ENCODE measurements at regions not wholly inside any gene's neighbourhood (a gene's known extent, or its start where the extent isn't known, plus 50 kb on each side); places are given as distances from the start of the nearest gene placed in this dataset.
A peak's percentile ranks its signal among the peaks of the same experiment; 100 is the strongest.

GRCh38 chr17:77442976-77443747, 302.4 kb downstream of the SEC14L1 start:
- Histone ChIP-seq H3K4me1 (ENCODE audit: control insufficient read depth, insufficient read depth, low read length) (peaks cover 18% of the 10 kb centered on the region), H3K27me3 (ENCODE audit: control insufficient read depth, insufficient read depth, low read length) (no peaks in the 10 kb centered on the region), H3K27ac (ENCODE audit: low read depth, low read length) (no peak overlapping the region)

DNA sequence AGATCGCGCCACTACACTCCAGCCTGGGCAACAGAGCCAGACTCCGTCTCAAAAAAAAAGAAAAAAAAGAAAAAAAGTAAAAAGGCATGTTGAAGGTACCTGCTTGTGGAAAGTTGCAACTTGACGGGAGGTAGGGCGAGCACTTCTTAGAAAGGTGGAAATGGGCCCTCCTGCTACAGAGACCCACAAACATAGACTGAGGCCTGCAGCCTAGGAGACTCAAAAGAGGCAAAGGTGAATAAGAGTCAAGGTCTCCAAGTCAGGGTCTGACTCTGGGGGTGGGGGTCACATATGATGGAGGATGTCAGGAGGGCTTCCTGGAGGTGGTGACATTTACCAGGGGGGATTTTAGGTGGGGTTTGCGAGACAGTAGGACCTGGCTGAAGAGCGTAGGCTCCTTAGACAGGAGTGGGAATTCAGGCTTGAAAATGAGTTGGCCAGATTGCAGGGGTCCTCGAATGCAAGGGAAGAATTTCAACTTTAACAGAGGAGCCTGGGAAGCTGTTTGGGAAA, 303.0 kb downstream of the SEC14L1 start:
- Histone ChIP-seq H3K9ac (ENCODE audit: low read length) (no peak overlapping the region), H3K36me3 (ENCODE audit: control insufficient read depth, insufficient read depth, low read length) (no peaks in the 10 kb centered on the region), H3K27ac (ENCODE audit: low read depth, low read length) (no peak overlapping the region), H3K4me3 (ENCODE audit: low read length) (no peak overlapping the region), H3K27me3 (ENCODE audit: control insufficient read depth, insufficient read depth, low read length) (no peaks in the 10 kb centered on the region), H3K4me1 (ENCODE audit: control insufficient read depth, insufficient read depth, low read length) (peaks cover 18% of the 10 kb centered on the region)

More at GRCh38 chr17:77442976-77443747, 302.4 kb downstream of the SEC14L1 start:
- no peaks in the 10 kb centered on the region for H3K36me3 ChIP-seq (ENCODE audit: control insufficient read depth, insufficient read depth, low read length)
- no peak overlapping the region for H3K9ac ChIP-seq (ENCODE audit: low read length)
- H3K4me3 ChIP-seq (ENCODE audit: low read length): no peak overlapping the region

- Histone ChIP-seq H3K36me3 (ENCODE audit: control insufficient read depth, insufficient read depth, low read length) (no peaks in the 10 kb centered on the region), H3K27ac (ENCODE audit: low read depth, low read length) (peak overlapping the region; percentile 66), H3K27me3 (ENCODE audit: control insufficient read depth, insufficient read depth, low read length) (no peaks in the 10 kb centered on the region), H3K4me3 (ENCODE audit: low read length) (no peak overlapping the region), H3K9ac (ENCODE audit: low read length) (no peak overlapping the region), H3K4me1 (ENCODE audit: control insufficient read depth, insufficient read depth, low read length) (peaks cover 21% of the 10 kb centered on the region)
Observed at GRCh38 chr17:77444628-77444983, 303.8 kb downstream of the SEC14L1 start.

GRCh38 chr17:77444984-77445759, 304.4 kb downstream of the SEC14L1 start:
- H3K9ac ChIP-seq (ENCODE audit: low read length): no peak overlapping the region
- H3K4me1 ChIP-seq (ENCODE audit: control insufficient read depth, insufficient read depth, low read length): peaks cover 26% of the 10 kb centered on the region
- peak overlapping the region; percentile 9 for H3K4me3 ChIP-seq (ENCODE audit: low read length)
- H3K27ac ChIP-seq (ENCODE audit: low read depth, low read length): peak overlapping the region; percentile 66
- no peaks in the 10 kb centered on the region for H3K27me3 ChIP-seq (ENCODE audit: control insufficient read depth, insufficient read depth, low read length)
- no peaks in the 10 kb centered on the region for H3K36me3 ChIP-seq (ENCODE audit: control insufficient read depth, insufficient read depth, low read length)

DNA sequence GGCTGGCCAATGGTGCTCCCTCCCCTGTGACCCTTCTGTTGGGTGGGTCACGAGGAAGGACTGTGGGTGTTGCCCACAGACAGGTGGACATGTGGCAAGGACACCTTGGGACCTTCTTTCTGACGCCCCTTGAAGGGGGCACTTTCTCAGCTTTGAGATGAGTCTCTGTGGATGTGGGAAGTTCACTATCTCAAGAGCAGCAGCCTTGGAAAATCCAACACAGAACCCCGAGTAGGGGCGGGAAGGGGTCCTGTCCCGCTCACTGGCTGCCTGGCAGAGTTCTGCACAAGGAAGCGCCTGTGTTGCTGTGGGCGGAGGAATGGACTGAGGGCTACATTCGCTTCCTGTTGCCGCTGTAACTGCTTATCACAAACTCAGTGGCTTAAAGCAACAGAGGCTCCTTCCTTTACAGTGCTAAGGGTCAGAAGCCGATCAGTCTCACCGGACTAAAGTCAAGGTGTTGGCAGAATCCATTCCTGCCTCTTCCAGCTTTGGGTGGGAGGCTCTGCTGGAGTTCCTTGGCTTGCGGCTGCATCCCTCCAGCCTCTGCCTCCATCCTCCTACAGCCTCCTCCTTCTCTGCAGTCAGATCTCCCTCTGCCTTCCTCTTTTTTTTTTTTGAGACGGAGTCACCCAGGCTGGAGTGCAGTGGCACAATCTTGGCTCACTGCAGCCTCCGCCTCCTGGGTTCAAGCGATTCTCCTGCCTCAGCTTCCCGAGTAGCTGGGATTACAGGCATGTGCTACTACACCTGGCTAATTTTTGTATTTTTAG, 305.2 kb downstream of the SEC14L1 start:
- no peaks in the 10 kb centered on the region for H3K36me3 ChIP-seq (ENCODE audit: control insufficient read depth, insufficient read depth, low read length)
- H3K27me3 ChIP-seq (ENCODE audit: control insufficient read depth, insufficient read depth, low read length): no peaks in the 10 kb centered on the region
- H3K4me3 ChIP-seq (ENCODE audit: low read length): peak overlapping the region; percentile 9
- no peak overlapping the region for H3K9ac ChIP-seq (ENCODE audit: low read length)
- peaks cover 33% of the 10 kb centered on the region for H3K4me1 ChIP-seq (ENCODE audit: control insufficient read depth, insufficient read depth, low read length)
- H3K27ac ChIP-seq (ENCODE audit: low read depth, low read length): peak overlapping the region; percentile 66

- H3K9ac ChIP-seq (ENCODE audit: low read length): no peak overlapping the region
- H3K36me3 ChIP-seq (ENCODE audit: control insufficient read depth, insufficient read depth, low read length): no peaks in the 10 kb centered on the region
- H3K27me3 ChIP-seq (ENCODE audit: control insufficient read depth, insufficient read depth, low read length): no peaks in the 10 kb centered on the region
- H3K4me1 ChIP-seq (ENCODE audit: control insufficient read depth, insufficient read depth, low read length): peaks cover 35% of the 10 kb centered on the region
- no peak overlapping the region for H3K27ac ChIP-seq (ENCODE audit: low read depth, low read length)
- no peak overlapping the region for H3K4me3 ChIP-seq (ENCODE audit: low read length)
Observed at GRCh38 chr17:77446940-77447634, 306.3 kb downstream of the SEC14L1 start.

DNA sequence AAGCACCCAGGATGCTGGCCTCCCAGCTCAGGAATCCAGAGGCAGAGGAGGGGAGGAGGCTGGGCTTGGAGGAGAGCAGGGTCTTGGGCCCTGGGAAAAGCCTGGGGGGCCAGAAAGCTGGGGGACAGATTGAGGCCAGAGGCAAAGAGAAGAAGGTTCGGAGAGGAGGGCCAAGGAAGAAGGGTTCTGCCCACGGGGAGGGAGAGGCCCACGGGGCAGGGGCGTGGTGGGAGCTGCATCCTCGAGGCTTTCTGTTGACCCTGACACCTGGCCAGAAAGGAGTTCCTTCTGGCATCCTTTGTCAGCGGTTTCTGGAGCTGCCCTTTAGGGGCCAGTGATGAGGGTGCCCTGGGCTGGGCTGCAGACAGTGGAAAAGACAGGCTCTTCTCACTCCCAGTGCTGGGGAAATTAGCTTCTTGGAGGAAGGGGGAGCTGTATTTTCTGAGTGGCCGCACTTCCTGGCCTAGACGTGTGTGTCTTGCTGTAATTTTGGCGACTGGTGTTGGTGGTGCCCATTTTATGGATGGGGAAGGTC, 308.7 kb downstream of the SEC14L1 start:
- H3K4me3 ChIP-seq (ENCODE audit: low read length): peak overlapping the region; percentile 80

GRCh38 chr17:77449908-77450741, 309.4 kb downstream of the SEC14L1 start:
- no peaks in the 10 kb centered on the region for H3K27me3 ChIP-seq (ENCODE audit: control insufficient read depth, insufficient read depth, low read length)
- no peak overlapping the region for H3K9ac ChIP-seq (ENCODE audit: low read length)
- H3K36me3 ChIP-seq (ENCODE audit: control insufficient read depth, insufficient read depth, low read length): no peaks in the 10 kb centered on the region
- peaks cover 29% of the 10 kb centered on the region for H3K4me1 ChIP-seq (ENCODE audit: control insufficient read depth, insufficient read depth, low read length)
- peak overlapping the region; percentile 80 for H3K4me3 ChIP-seq (ENCODE audit: low read length)
- peak overlapping the region; percentile 94 for H3K27ac ChIP-seq (ENCODE audit: low read depth, low read length)

More for the DNA sequence above, 308.7 kb downstream of the SEC14L1 start:
- no peaks in the 10 kb centered on the region for H3K36me3 ChIP-seq (ENCODE audit: control insufficient read depth, insufficient read depth, low read length)
- H3K9ac ChIP-seq (ENCODE audit: low read length): no peak overlapping the region
- peak overlapping the region; percentile 94 for H3K27ac ChIP-seq (ENCODE audit: low read depth, low read length)
- H3K27me3 ChIP-seq (ENCODE audit: control insufficient read depth, insufficient read depth, low read length): no peaks in the 10 kb centered on the region
- H3K4me1 ChIP-seq (ENCODE audit: control insufficient read depth, insufficient read depth, low read length): peaks cover 35% of the 10 kb centered on the region

GRCh38 chr17:77450742-77451244, 310.0 kb downstream of the SEC14L1 start:
- H3K4me1 ChIP-seq (ENCODE audit: control insufficient read depth, insufficient read depth, low read length): peaks cover 23% of the 10 kb centered on the region
- H3K27me3 ChIP-seq (ENCODE audit: control insufficient read depth, insufficient read depth, low read length): no peaks in the 10 kb centered on the region
- no peaks in the 10 kb centered on the region for H3K36me3 ChIP-seq (ENCODE audit: control insufficient read depth, insufficient read depth, low read length)
- peak overlapping the region; percentile 80 for H3K4me3 ChIP-seq (ENCODE audit: low read length)
- H3K27ac ChIP-seq (ENCODE audit: low read depth, low read length): peak overlapping the region; percentile 94
- peak overlapping the region; percentile 61 for H3K9ac ChIP-seq (ENCODE audit: low read length)

DNA sequence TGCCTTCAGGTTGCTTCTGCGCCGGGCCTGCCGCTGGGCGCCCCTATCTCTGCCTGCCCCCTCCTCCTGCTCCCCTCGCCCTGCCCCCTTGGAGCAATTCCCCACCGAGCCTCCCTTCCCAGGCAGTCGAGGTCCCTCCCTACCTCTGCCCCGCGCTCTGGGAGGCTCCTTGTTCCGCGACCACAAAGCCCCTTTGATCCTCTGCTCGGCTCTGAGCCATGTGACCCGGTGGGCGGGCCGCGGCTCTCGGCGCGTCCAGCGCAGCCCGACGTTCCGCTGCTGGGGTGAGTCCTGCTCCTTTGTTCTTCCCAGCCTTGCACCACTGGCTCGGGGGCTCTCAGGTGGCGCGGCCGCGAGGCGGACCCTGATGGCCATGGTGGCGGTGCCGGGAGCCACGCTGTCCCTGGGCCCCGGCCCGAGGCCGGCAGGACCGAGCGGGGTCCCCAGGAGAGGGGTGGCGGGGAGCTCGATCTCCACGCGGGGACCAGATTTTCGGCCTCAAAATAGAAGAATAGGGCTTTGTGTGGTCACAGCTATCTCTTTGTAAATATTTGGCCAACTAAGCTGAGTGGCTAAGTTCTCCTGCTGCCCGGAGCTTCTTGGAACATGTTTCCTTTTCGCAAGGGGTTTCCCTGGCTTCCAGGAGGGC, 310.6 kb downstream of the SEC14L1 start:
- no peaks in the 10 kb centered on the region for H3K27me3 ChIP-seq (ENCODE audit: control insufficient read depth, insufficient read depth, low read length)
- peaks cover 23% of the 10 kb centered on the region for H3K4me1 ChIP-seq (ENCODE audit: control insufficient read depth, insufficient read depth, low read length)
- H3K27ac ChIP-seq (ENCODE audit: low read depth, low read length): peak overlapping the region; percentile 94
- peak overlapping the region; percentile 80 for H3K4me3 ChIP-seq (ENCODE audit: low read length)
- peaks cover 3% of the 10 kb centered on the region for H3K36me3 ChIP-seq (ENCODE audit: control insufficient read depth, insufficient read depth, low read length)
- peak overlapping the region; percentile 68 for H3K9ac ChIP-seq (ENCODE audit: low read length)
